Endothelial cell of umbilical vein (primary cell): ENCODE measurements at regions not wholly inside any gene's neighbourhood (a gene's known extent, or its start where the extent isn't known, plus 50 kb on each side); places are given as distances from the start of the nearest gene placed in this dataset.

ENCODE experiments used
- EZH2 ChIP-seq: IDR thresholded peaks from 2 replicates; pipeline ENCODE4 v1.6.1; 2012; ENCODE audit warnings: borderline replicate concordance, low read depth, mild to moderate bottlenecking, moderate library complexity, low read length, inconsistent platforms; ENCODE audit not compliant: severe bottlenecking
- POLR2AphosphoS5 ChIP-seq: IDR thresholded peaks from 2 replicates; pipeline ENCODE4 v1.6.1; 2012; ENCODE audit warnings: low read depth, mild to moderate bottlenecking, control low read depth, low read length, moderate library complexity; ENCODE audit not compliant: insufficient read depth
- TF ChIP-seq, protein P1 (sequence below), 2 donors: IDR thresholded peaks; 1 replicate in 1 of 2; 2 replicates in 1 of 2; pipeline ENCODE4 v1.5.1; 2011; ENCODE audit warnings: low read length in 2 of 2, mild to moderate bottlenecking in 2 of 2, moderate library complexity in 2 of 2, control low read depth in 1 of 2, inconsistent platforms in 1 of 2, low read depth in 1 of 2; ENCODE audit not compliant: insufficient read depth in 1 of 2; ENCODE audit errors: extremely low read depth in 1 of 2

DNA sequence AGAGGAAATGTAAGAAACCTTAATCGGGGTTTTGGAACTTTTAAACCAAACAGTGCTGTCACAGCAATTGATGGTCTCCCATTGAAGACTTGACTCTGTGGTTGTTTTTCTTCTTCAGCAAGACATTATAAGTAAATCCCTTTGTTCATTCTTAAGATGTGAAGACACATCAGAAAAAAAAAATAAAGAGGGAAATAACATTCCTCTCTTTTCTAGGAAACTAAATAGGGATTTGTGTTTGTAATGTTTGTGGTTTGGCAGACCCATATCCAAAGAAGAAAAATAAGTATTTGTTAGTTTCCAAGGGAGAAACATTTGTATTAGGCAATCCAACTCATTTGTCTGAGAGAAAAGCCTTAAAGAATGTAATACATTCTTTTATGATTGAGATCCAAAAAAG is 359.9 kb downstream of the DSC3 start:
- TF ChIP-seq, protein P1, sequence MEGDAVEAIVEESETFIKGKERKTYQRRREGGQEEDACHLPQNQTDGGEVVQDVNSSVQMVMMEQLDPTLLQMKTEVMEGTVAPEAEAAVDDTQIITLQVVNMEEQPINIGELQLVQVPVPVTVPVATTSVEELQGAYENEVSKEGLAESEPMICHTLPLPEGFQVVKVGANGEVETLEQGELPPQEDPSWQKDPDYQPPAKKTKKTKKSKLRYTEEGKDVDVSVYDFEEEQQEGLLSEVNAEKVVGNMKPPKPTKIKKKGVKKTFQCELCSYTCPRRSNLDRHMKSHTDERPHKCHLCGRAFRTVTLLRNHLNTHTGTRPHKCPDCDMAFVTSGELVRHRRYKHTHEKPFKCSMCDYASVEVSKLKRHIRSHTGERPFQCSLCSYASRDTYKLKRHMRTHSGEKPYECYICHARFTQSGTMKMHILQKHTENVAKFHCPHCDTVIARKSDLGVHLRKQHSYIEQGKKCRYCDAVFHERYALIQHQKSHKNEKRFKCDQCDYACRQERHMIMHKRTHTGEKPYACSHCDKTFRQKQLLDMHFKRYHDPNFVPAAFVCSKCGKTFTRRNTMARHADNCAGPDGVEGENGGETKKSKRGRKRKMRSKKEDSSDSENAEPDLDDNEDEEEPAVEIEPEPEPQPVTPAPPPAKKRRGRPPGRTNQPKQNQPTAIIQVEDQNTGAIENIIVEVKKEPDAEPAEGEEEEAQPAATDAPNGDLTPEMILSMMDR (IDR thresholded peaks at IDR 0.05; ENCODE audit: extremely low read depth in 1 of 2, insufficient read depth in 1 of 2, low read depth in 1 of 2, low read length in 2 of 2): no peak
- TF ChIP-seq POLR2AphosphoS5: no peak
- no peak for TF ChIP-seq EZH2
